Erythroblast (primary cell): ENCODE measurements at regions not wholly inside any gene's neighbourhood (a gene's known extent, or its start where the extent isn't known, plus 50 kb on each side); places are given as distances from the start of the nearest gene placed in this dataset.

Experiments
- GATA1 ChIP-seq: IDR thresholded peaks from 2 replicates; pipeline ENCODE4 v1.6.1; 2011; ENCODE audit warnings: low read depth, mild to moderate bottlenecking, control low read depth, low read length, moderate library complexity
- POLR2A ChIP-seq: IDR thresholded peaks from 2 replicates; pipeline ENCODE4 v1.6.1; 2011; ENCODE audit warnings: mild to moderate bottlenecking, low read length

DNA sequence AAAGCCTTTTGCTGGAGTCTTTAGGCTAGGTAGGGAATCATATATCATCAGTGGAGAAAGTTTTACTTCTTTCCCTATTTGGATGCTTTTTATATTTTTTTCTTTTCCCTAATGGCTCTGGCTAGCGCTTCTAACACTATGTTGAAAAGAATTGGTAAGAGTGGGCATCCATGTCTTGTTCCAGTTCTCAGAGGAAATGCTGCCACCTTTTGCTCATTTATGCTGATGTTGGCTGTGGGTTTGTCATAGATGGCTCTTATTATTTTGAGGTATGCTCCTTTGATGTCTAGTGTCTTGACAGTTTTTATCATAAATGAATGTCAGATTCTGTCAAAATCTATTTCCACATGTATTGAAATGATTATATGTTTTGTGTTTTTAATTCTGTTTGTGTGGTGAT is 1544.1 kb downstream of the REEP3 start:
- no peak for TF ChIP-seq POLR2A
- no peak for TF ChIP-seq GATA1
